WTC11 (cell line): ENCODE measurements at regions not wholly inside any gene's neighbourhood (a gene's known extent, or its start where the extent isn't known, plus 50 kb on each side); places are given as distances from the start of the nearest gene placed in this dataset.

Source experiments
- ATAC-seq: fragments of 200-7000 bp; cut with Tn5 transposase; 2 replicates; pipeline ENCODE4 v1.10.0; 2021; ENCODE audit warnings: mild to moderate bottlenecking, moderate library complexity
- CTCF ChIA-PET: fragments of 300-600 bp; sonication (Branson Sonifier 250); formaldehyde crosslinking; loops from one replicate; lab custom pipeline; 2021; ENCODE audit warnings: antibody characterized with exemption; lab: Charles Lee
- POLR2A ChIA-PET: fragments of 350-600 bp; sonication (Branson Sonifier 250); formaldehyde crosslinking; loops from one replicate; lab custom pipeline; 2021; ENCODE audit warnings: antibody characterized with exemption; lab: Charles Lee
- DNase-seq: peaks from one replicate; pipeline ENCODE4 v3.0.0; 2021; ENCODE audit warnings: low spot score
- H3K27ac Mint-ChIP-seq: 2 replicates; pipeline ENCODE4 v1.8.0; 2021; ENCODE audit warnings: mixed read lengths
- H3K27me3 Mint-ChIP-seq: 2 replicates; pipeline ENCODE4 v1.8.0; 2021; ENCODE audit warnings: low read depth, mild to moderate bottlenecking, moderate library complexity, mixed read lengths
- H3K36me3 Mint-ChIP-seq: 2 replicates; pipeline ENCODE4 v1.8.0; 2021; ENCODE audit warnings: mixed read lengths
- H3K4me1 Mint-ChIP-seq: 2 replicates; pipeline ENCODE4 v1.8.0; 2022; ENCODE audit warnings: mixed read lengths
- H3K4me3 Mint-ChIP-seq: 2 replicates; pipeline ENCODE4 v1.8.0; 2021; ENCODE audit warnings: mild to moderate bottlenecking, moderate library complexity, mixed read lengths
- H3K9me3 Mint-ChIP-seq: 2 replicates; pipeline ENCODE4 v1.8.0; 2021; ENCODE audit warnings: mixed read lengths
- ATF6 ChIP-seq: sonication (generic); formaldehyde crosslinking; IDR thresholded peaks from 2 replicates; pipeline ENCODE4 v1.8.1; 2023; ENCODE audit warnings: mild to moderate bottlenecking, missing genetic modification reagents
- CREB1 ChIP-seq: sonication (generic); formaldehyde crosslinking; IDR thresholded peaks from 2 replicates; pipeline ENCODE4 v1.8.0; 2023; ENCODE audit warnings: mild to moderate bottlenecking, missing genetic modification reagents
- ELF4 ChIP-seq: sonication (generic); formaldehyde crosslinking; IDR thresholded peaks from 2 replicates; pipeline ENCODE4 v1.8.1; 2022; ENCODE audit warnings: low read depth, mild to moderate bottlenecking, moderate library complexity, missing genetic modification reagents
- ETV6 ChIP-seq: sonication (generic); formaldehyde crosslinking; IDR thresholded peaks from 2 replicates; pipeline ENCODE4 v1.8.1; 2022; ENCODE audit warnings: mild to moderate bottlenecking, missing genetic modification reagents
- FOXJ3 ChIP-seq: sonication (generic); formaldehyde crosslinking; IDR thresholded peaks from 2 replicates; pipeline ENCODE4 v1.9.0; 2021; ENCODE audit warnings: missing genetic modification reagents, mild to moderate bottlenecking, borderline replicate concordance
- FOXK1 ChIP-seq: sonication (generic); formaldehyde crosslinking; IDR thresholded peaks from 2 replicates; pipeline ENCODE4 v1.8.0; 2022; ENCODE audit warnings: mild to moderate bottlenecking, moderate library complexity, missing genetic modification reagents
- FOXP1 ChIP-seq: sonication (generic); formaldehyde crosslinking; IDR thresholded peaks from 2 replicates; pipeline ENCODE4 v1.8.0; 2022; ENCODE audit warnings: missing genetic modification reagents, mild to moderate bottlenecking, moderate library complexity, borderline replicate concordance
- GRHL2 ChIP-seq: fragments of 250-450 bp; sonication (Bioruptor Pico); IDR thresholded peaks from 2 replicates; pipeline ENCODE4 v1.8.0; 2022; ENCODE audit warnings: mild to moderate bottlenecking, moderate library complexity; ENCODE audit not compliant: insufficient replicate concordance, severe bottlenecking
- GTF2I ChIP-seq: fragments of 250-450 bp; sonication (Bioruptor Pico); conservative IDR thresholded peaks from 2 replicates; pipeline ENCODE4 v1.4.0; 2021; ENCODE audit warnings: mild to moderate bottlenecking
- IRF2 ChIP-seq: sonication (generic); formaldehyde crosslinking; IDR thresholded peaks from 2 replicates; pipeline ENCODE4 v1.8.0; 2022; ENCODE audit warnings: low read depth, missing genetic modification reagents, borderline replicate concordance
- NFYB ChIP-seq: sonication (generic); formaldehyde crosslinking; conservative IDR thresholded peaks from 2 replicates; pipeline ENCODE4 v1.8.0; 2022; ENCODE audit warnings: low read depth, missing genetic modification reagents
- PRDM15 ChIP-seq: sonication (generic); formaldehyde crosslinking; IDR thresholded peaks from 2 replicates; pipeline ENCODE4 v1.8.0; 2022; ENCODE audit warnings: missing genetic modification reagents
- RORB ChIP-seq: fragments of 250-450 bp; sonication (Bioruptor Pico); IDR thresholded peaks from 2 replicates; pipeline ENCODE4 v1.9.0; 2021; ENCODE audit warnings: mild to moderate bottlenecking
- SMAD3 ChIP-seq: sonication (generic); formaldehyde crosslinking; IDR thresholded peaks from 2 replicates; pipeline ENCODE4 v1.8.0; 2022; ENCODE audit warnings: missing genetic modification reagents, mild to moderate bottlenecking, borderline replicate concordance
- ZBTB43 ChIP-seq: sonication (generic); formaldehyde crosslinking; IDR thresholded peaks from 2 replicates; pipeline ENCODE4 v1.8.1; 2023; ENCODE audit warnings: mild to moderate bottlenecking, missing genetic modification reagents
- ZNF121 ChIP-seq: sonication (generic); formaldehyde crosslinking; IDR thresholded peaks from 2 replicates; pipeline ENCODE4 v1.8.0; 2023; ENCODE audit warnings: missing genetic modification reagents
- ZNF138 ChIP-seq: sonication (generic); formaldehyde crosslinking; conservative IDR thresholded peaks from 2 replicates; pipeline ENCODE4 v1.8.1; 2022; ENCODE audit warnings: mild to moderate bottlenecking, moderate library complexity, missing genetic modification reagents
- ZNF232 ChIP-seq: sonication (generic); formaldehyde crosslinking; IDR thresholded peaks from 2 replicates; pipeline ENCODE4 v1.8.0; 2022; ENCODE audit warnings: mild to moderate bottlenecking, missing genetic modification reagents
- ZNF317 ChIP-seq: sonication (generic); formaldehyde crosslinking; IDR thresholded peaks from 2 replicates; pipeline ENCODE4 v1.8.1; 2023; ENCODE audit warnings: low read depth, mild to moderate bottlenecking, moderate library complexity, missing genetic modification reagents, borderline replicate concordance
- ZNF396 ChIP-seq: fragments of 250-450 bp; sonication (Bioruptor Pico); IDR thresholded peaks from 2 replicates; pipeline ENCODE4 v1.8.0; 2021; ENCODE audit warnings: mild to moderate bottlenecking, moderate library complexity, borderline replicate concordance
- TF ChIP-seq, protein P1 (sequence below): sonication (generic); formaldehyde crosslinking; IDR thresholded peaks from 2 replicates; pipeline ENCODE4 v1.8.0; 2023; ENCODE audit warnings: mild to moderate bottlenecking, missing genetic modification reagents
- TF ChIP-seq, protein P2 (sequence below): fragments of 250-450 bp; sonication (Bioruptor Pico); IDR thresholded peaks from 2 replicates; pipeline ENCODE4 v1.9.0; 2021; ENCODE audit warnings: mild to moderate bottlenecking
- TF ChIP-seq, protein P3 (sequence below): sonication (generic); formaldehyde crosslinking; IDR thresholded peaks from 2 replicates; pipeline ENCODE4 v1.8.0; 2022; ENCODE audit warnings: mild to moderate bottlenecking, missing genetic modification reagents

- ATAC-seq, result no peak
These were observed 50.8 kb upstream of the CACNA2D3 start for GRCh38 chr3:54071601-54072000.

DNA sequence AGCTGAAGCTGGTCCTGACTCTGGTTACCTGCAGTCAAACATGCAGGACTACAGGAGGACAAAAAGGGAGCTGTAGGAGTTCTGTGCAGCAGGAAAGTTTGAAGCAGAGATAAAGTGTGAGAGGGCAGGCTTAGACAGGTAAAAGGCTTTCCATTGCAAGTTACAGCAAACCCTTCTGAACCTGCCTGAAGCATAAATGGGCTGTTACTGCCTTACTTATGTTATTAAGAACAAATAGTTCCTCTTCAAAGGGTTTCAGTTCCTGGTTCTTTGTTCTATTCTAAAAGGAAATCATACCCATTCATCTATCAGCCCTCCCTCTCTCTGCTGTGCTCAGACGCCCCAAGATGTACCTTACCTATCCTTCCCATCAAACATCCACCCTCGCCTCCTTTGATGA lies 52.4 kb upstream of the CACNA2D3 start:
- Mint-ChIP-seq H3K27me3 (peaks cover 4% of the 10 kb centered on the region), H3K27ac (no peak overlapping the region), H3K9me3 (peaks cover 22% of the 10 kb centered on the region), H3K4me1 (peaks cover 15% of the 10 kb centered on the region), H3K36me3 (peaks cover 26% of the 10 kb centered on the region), H3K4me3 (no peak overlapping the region)
- DNase-seq (no peak), ATAC-seq (no peak)
- ChIA-PET POLR2A (no interaction called here), CTCF (no interaction called here)
- no peak for TF ChIP-seq ATF6 (CRISPR knock-in tag)
- TF ChIP-seq, protein P1, sequence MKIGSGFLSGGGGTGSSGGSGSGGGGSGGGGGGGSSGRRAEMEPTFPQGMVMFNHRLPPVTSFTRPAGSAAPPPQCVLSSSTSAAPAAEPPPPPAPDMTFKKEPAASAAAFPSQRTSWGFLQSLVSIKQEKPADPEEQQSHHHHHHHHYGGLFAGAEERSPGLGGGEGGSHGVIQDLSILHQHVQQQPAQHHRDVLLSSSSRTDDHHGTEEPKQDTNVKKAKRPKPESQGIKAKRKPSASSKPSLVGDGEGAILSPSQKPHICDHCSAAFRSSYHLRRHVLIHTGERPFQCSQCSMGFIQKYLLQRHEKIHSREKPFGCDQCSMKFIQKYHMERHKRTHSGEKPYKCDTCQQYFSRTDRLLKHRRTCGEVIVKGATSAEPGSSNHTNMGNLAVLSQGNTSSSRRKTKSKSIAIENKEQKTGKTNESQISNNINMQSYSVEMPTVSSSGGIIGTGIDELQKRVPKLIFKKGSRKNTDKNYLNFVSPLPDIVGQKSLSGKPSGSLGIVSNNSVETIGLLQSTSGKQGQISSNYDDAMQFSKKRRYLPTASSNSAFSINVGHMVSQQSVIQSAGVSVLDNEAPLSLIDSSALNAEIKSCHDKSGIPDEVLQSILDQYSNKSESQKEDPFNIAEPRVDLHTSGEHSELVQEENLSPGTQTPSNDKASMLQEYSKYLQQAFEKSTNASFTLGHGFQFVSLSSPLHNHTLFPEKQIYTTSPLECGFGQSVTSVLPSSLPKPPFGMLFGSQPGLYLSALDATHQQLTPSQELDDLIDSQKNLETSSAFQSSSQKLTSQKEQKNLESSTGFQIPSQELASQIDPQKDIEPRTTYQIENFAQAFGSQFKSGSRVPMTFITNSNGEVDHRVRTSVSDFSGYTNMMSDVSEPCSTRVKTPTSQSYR (CRISPR knock-in tag), result no peak
- TF ChIP-seq ZNF121 (CRISPR knock-in tag), result no peak
- TF ChIP-seq ZNF232, result no peak
- TF ChIP-seq FOXP1, result no peak
- TF ChIP-seq GTF2I (CRISPR knock-in tag), result no peak
- TF ChIP-seq ETV6, result no peak

More at GRCh38 chr3:54071601-54072000, 50.8 kb upstream of the CACNA2D3 start:
- no peak overlapping the region for H3K4me3 Mint-ChIP-seq
- H3K9me3 Mint-ChIP-seq, result peaks cover 22% of the 10 kb centered on the region
- H3K4me1 Mint-ChIP-seq, result peaks cover 23% of the 10 kb centered on the region
- no peak for DNase-seq
- TF ChIP-seq PRDM15 (no peak), FOXK1 (CRISPR knock-in tag) (no peak), ZNF138 (CRISPR knock-in tag) (no peak), ZNF317 (CRISPR knock-in tag) (no peak), FOXJ3 (CRISPR knock-in tag) (no peak), NFYB (CRISPR knock-in tag) (no peak), ZNF396 (CRISPR knock-in tag) (no peak), ZBTB43 (no peak), GRHL2 (no peak), CREB1 (CRISPR knock-in tag) (no peak), IRF2 (no peak), RORB (no peak), ELF4 (CRISPR knock-in tag) (no peak), SMAD3 (no peak)
- TF ChIP-seq, protein P2, sequence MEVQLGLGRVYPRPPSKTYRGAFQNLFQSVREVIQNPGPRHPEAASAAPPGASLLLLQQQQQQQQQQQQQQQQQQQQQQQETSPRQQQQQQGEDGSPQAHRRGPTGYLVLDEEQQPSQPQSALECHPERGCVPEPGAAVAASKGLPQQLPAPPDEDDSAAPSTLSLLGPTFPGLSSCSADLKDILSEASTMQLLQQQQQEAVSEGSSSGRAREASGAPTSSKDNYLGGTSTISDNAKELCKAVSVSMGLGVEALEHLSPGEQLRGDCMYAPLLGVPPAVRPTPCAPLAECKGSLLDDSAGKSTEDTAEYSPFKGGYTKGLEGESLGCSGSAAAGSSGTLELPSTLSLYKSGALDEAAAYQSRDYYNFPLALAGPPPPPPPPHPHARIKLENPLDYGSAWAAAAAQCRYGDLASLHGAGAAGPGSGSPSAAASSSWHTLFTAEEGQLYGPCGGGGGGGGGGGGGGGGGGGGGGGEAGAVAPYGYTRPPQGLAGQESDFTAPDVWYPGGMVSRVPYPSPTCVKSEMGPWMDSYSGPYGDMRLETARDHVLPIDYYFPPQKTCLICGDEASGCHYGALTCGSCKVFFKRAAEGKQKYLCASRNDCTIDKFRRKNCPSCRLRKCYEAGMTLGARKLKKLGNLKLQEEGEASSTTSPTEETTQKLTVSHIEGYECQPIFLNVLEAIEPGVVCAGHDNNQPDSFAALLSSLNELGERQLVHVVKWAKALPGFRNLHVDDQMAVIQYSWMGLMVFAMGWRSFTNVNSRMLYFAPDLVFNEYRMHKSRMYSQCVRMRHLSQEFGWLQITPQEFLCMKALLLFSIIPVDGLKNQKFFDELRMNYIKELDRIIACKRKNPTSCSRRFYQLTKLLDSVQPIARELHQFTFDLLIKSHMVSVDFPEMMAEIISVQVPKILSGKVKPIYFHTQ (CRISPR knock-in tag), result no peak
- TF ChIP-seq, protein P3, sequence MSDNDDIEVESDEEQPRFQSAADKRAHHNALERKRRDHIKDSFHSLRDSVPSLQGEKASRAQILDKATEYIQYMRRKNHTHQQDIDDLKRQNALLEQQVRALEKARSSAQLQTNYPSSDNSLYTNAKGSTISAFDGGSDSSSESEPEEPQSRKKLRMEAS (CRISPR knock-in tag), result no peak
- TF ChIP-seq, all 79 proteins: peak for 0
- ChIA-PET POLR2A (no interaction called here), CTCF (no interaction called here)
- peaks cover 26% of the 10 kb centered on the region for H3K36me3 Mint-ChIP-seq
- H3K27me3 Mint-ChIP-seq, result peaks cover 4% of the 10 kb centered on the region
- H3K27ac Mint-ChIP-seq, result no peak overlapping the region
